H9 (cell line): ENCODE measurements at regions not wholly inside any gene's neighbourhood (a gene's known extent, or its start where the extent isn't known, plus 50 kb on each side); places are given as distances from the start of the nearest gene placed in this dataset.

Experiments used
- DNase-seq: peaks from one replicate; pipeline ENCODE4 v3.0.0-alpha.2; 2017
- H2AFZ ChIP-seq: one replicate; pipeline ENCODE4 v1.6.1; 2013; ENCODE audit warnings: mild to moderate bottlenecking, low read length, control low read depth, moderate library complexity
- H2AK5ac ChIP-seq: 2 replicates; pipeline ENCODE4 v1.6.1; 2013; ENCODE audit warnings: low read length, control low read depth, mixed read lengths; ENCODE audit not compliant: insufficient read length
- H2BK120ac ChIP-seq: one replicate; pipeline ENCODE4 v1.6.1; 2013; ENCODE audit warnings: low read depth, mild to moderate bottlenecking, low read length, control low read depth, inconsistent platforms; ENCODE audit not compliant: poor library complexity, severe bottlenecking
- H2BK12ac ChIP-seq: 2 replicates; pipeline ENCODE4 v1.6.1; 2013; ENCODE audit warnings: low read length, control low read depth, mixed read lengths, low read depth; ENCODE audit not compliant: insufficient read length
- H2BK15ac ChIP-seq: 2 replicates; pipeline ENCODE4 v1.6.1; 2013; ENCODE audit warnings: low read depth, low read length, control low read depth
- H2BK20ac ChIP-seq: one replicate; pipeline ENCODE4 v1.6.1; 2013; ENCODE audit warnings: low read depth, mild to moderate bottlenecking, low read length, control low read depth, inconsistent platforms; ENCODE audit not compliant: poor library complexity, severe bottlenecking
- H2BK5ac ChIP-seq: 2 replicates; pipeline ENCODE4 v1.6.1; 2013; ENCODE audit warnings: low read length, control low read depth, mixed read lengths; ENCODE audit not compliant: insufficient read length
- H3K14ac ChIP-seq: 2 replicates; pipeline ENCODE4 v1.6.1; 2013; ENCODE audit warnings: low read length, control low read depth; ENCODE audit not compliant: insufficient read depth
- H3K18ac ChIP-seq: 2 replicates; pipeline ENCODE4 v1.6.1; 2013; ENCODE audit warnings: low read depth, mild to moderate bottlenecking, mixed read lengths, low read length, control low read depth; ENCODE audit not compliant: insufficient read length
- H3K23ac ChIP-seq: 2 replicates; pipeline ENCODE4 v1.6.1; 2013; ENCODE audit warnings: low read length, control low read depth, mixed read lengths, low read depth; ENCODE audit not compliant: insufficient read length
- H3K23me2 ChIP-seq: 2 replicates; pipeline ENCODE4 v1.6.1; 2013; ENCODE audit warnings: low read depth, mild to moderate bottlenecking, mixed read lengths, low read length, control low read depth; ENCODE audit not compliant: insufficient read length, poor library complexity, severe bottlenecking
- H3K27ac ChIP-seq: 2 replicates; pipeline ENCODE4 v1.5.1; 2013; ENCODE audit warnings: low read length, control low read depth, mixed read lengths, low read depth; ENCODE audit not compliant: insufficient read length
- H3K27me3 ChIP-seq: 2 replicates; pipeline ENCODE4 v1.6.1; 2013; ENCODE audit warnings: low read length, control low read depth, inconsistent platforms; ENCODE audit not compliant: insufficient read depth
- H3K4ac ChIP-seq: 2 replicates; pipeline ENCODE4 v1.6.1; 2013; ENCODE audit warnings: low read depth, mild to moderate bottlenecking, control low read depth, inconsistent platforms, low read length, moderate library complexity
- H3K4me1 ChIP-seq: 2 replicates; pipeline ENCODE4 v1.6.1; 2013; ENCODE audit warnings: low read length, control low read depth, inconsistent platforms; ENCODE audit not compliant: insufficient read depth
- H3K4me2 ChIP-seq: 2 replicates; pipeline ENCODE4 v1.6.1; 2013; ENCODE audit warnings: low read length, control low read depth, mixed read lengths; ENCODE audit not compliant: insufficient read length, insufficient read depth
- H3K56ac ChIP-seq: 2 replicates; pipeline ENCODE4 v1.6.1; 2013; ENCODE audit warnings: low read depth, mild to moderate bottlenecking, mixed read lengths, low read length, control low read depth; ENCODE audit not compliant: insufficient read length
- H3K79me1 ChIP-seq: 2 replicates; pipeline ENCODE4 v1.6.1; 2013; ENCODE audit warnings: low read depth, mild to moderate bottlenecking, moderate library complexity, low read length, control low read depth, inconsistent platforms; ENCODE audit not compliant: insufficient read depth, poor library complexity, severe bottlenecking
- H3K79me2 ChIP-seq: 2 replicates; pipeline ENCODE4 v1.6.1; 2013; ENCODE audit warnings: low read length, control low read depth, inconsistent platforms; ENCODE audit not compliant: insufficient read depth
- H3K9ac ChIP-seq: 2 replicates; pipeline ENCODE4 v1.6.1; 2013; ENCODE audit warnings: low read length, control low read depth, mixed read lengths; ENCODE audit not compliant: insufficient read length; ENCODE audit errors: extremely low read depth
- H3K9me3 ChIP-seq: one replicate; pipeline ENCODE4 v1.6.1; 2013; ENCODE audit warnings: low read depth, low read length, inconsistent platforms; ENCODE audit not compliant: control insufficient read depth
- H3T11ph ChIP-seq: one replicate; pipeline ENCODE4 v1.6.1; 2013; ENCODE audit warnings: mild to moderate bottlenecking, low read length, control low read depth, inconsistent platforms
- H4K20me1 ChIP-seq: one replicate; pipeline ENCODE4 v1.6.1; 2013; ENCODE audit not compliant: control insufficient read depth, insufficient read length, insufficient read depth
- H4K5ac ChIP-seq: 2 replicates; pipeline ENCODE4 v1.6.1; 2013; ENCODE audit warnings: low read depth, mild to moderate bottlenecking, mixed read lengths, low read length, control low read depth; ENCODE audit not compliant: insufficient read length
- H4K8ac ChIP-seq: replicated peaks from 2 replicates; pipeline ENCODE4 v1.6.1; 2013; ENCODE audit warnings: low read length, control low read depth, mixed read lengths, low read depth; ENCODE audit not compliant: insufficient read length
- H4K91ac ChIP-seq: 2 replicates; pipeline ENCODE4 v1.6.1; 2013; ENCODE audit warnings: low read depth, mild to moderate bottlenecking, moderate library complexity, mixed read lengths, low read length, control low read depth; ENCODE audit not compliant: insufficient read length
- H3K27ac Mint-ChIP-seq, 3 experiments: 2 replicates in 2 of 3; 3 replicates in 1 of 3; pipeline ENCODE4 v1.8.0; 2020 to 2021; ENCODE audit warnings: mixed read lengths in 3 of 3, mild to moderate bottlenecking in 1 of 3, moderate library complexity in 1 of 3
- H3K27me3 Mint-ChIP-seq: 2 replicates; pipeline ENCODE4 v1.8.0; 2021; ENCODE audit warnings: low read depth, mild to moderate bottlenecking, moderate library complexity, mixed read lengths
- H3K36me3 Mint-ChIP-seq, 3 experiments: 2 replicates in 2 of 3; 3 replicates in 1 of 3; pipeline ENCODE4 v1.8.0; 2020 to 2021; ENCODE audit warnings: low read depth in 3 of 3, mixed read lengths in 3 of 3; ENCODE audit not compliant: insufficient read depth in 1 of 3
- H3K4me1 Mint-ChIP-seq, 2 experiments: 2 replicates each; pipeline ENCODE4 v1.8.0; 2020; ENCODE audit warnings: mixed read lengths in 2 of 2
- H3K4me3 Mint-ChIP-seq, 2 experiments: 2 replicates in 1 of 2; 3 replicates in 1 of 2; pipeline ENCODE4 v1.8.0; 2020 to 2021; ENCODE audit warnings: mild to moderate bottlenecking in 2 of 2, mixed read lengths in 2 of 2, moderate library complexity in 1 of 2
- H3K9me3 Mint-ChIP-seq, 2 experiments: 2 replicates in 1 of 2; 3 replicates in 1 of 2; pipeline ENCODE4 v1.8.0; 2020; ENCODE audit warnings: mild to moderate bottlenecking in 2 of 2, mixed read lengths in 2 of 2, moderate library complexity in 1 of 2
- WGBS: extraction: QIAGEN DNeasy Blood & Tissue Kit; methylation state at CpG from one replicate; pipeline ENCODE4 v1.1.7; 2013; ENCODE audit warnings: missing lambda C conversion rate, low lambda C conversion rate, mixed read lengths; ENCODE audit not compliant: insufficient read length; ENCODE audit errors: extremely low coverage; 5-methylcytosine and 5-hydroxymethylcytosine counted together
- TF ChIP-seq, protein P1 (sequence below): fragments of 200-600 bp; sonication (generic); conservative IDR thresholded peaks from 3 replicates; pipeline ENCODE4 v1.8.0; 2021; ENCODE audit warnings: antibody characterized with exemption, mild to moderate bottlenecking

DNA sequence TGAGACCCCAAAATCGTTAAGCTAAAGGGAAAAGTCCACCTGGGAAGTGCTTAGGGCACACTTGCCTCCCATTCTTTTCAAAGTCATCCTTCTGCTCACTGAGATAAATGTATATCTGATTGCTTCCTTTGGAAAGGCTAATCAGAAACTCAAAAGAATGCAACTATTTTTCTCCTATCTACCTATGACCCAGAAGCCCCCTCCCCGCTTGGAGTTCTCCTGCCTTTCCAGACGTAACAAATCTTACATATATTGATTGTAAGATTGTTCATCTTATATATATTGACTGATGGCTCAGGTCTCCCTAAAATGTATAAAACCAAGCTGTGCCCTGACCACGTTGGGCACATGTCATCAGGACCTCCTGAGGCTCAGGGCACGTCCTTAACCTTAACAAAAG, 56.8 kb upstream of the ACAN start:
- no peak overlapping the region for H3K14ac ChIP-seq
- no peaks in the 10 kb centered on the region for H3K36me3 Mint-ChIP-seq
- no peaks in the 10 kb centered on the region for H3K27me3 ChIP-seq
- no peak overlapping the region for H2BK15ac ChIP-seq
- no peaks in the 10 kb centered on the region for H3K9me3 ChIP-seq
- H3K79me1 ChIP-seq: no peaks in the 10 kb centered on the region
- H3K9me3 Mint-ChIP-seq: no peaks in the 10 kb centered on the region; a peak in 1 of 5 replicates
- H3T11ph ChIP-seq: no peak overlapping the region
- H4K91ac ChIP-seq: no peak overlapping the region
- TF ChIP-seq, protein P1, sequence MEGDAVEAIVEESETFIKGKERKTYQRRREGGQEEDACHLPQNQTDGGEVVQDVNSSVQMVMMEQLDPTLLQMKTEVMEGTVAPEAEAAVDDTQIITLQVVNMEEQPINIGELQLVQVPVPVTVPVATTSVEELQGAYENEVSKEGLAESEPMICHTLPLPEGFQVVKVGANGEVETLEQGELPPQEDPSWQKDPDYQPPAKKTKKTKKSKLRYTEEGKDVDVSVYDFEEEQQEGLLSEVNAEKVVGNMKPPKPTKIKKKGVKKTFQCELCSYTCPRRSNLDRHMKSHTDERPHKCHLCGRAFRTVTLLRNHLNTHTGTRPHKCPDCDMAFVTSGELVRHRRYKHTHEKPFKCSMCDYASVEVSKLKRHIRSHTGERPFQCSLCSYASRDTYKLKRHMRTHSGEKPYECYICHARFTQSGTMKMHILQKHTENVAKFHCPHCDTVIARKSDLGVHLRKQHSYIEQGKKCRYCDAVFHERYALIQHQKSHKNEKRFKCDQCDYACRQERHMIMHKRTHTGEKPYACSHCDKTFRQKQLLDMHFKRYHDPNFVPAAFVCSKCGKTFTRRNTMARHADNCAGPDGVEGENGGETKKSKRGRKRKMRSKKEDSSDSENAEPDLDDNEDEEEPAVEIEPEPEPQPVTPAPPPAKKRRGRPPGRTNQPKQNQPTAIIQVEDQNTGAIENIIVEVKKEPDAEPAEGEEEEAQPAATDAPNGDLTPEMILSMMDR: no peak
- H3K23me2 ChIP-seq: no peaks in the 10 kb centered on the region
- no peak overlapping the region for H4K8ac ChIP-seq
- H2BK20ac ChIP-seq: no peak overlapping the region
- H3K4me1 Mint-ChIP-seq: peaks cover 7 to 9% of the 10 kb centered on the region in 2 experiments
- peaks cover 16% of the 10 kb centered on the region for H3K27me3 Mint-ChIP-seq
- no peaks in the 10 kb centered on the region for H4K20me1 ChIP-seq
- H4K5ac ChIP-seq: no peak overlapping the region
- no peak overlapping the region for H2BK5ac ChIP-seq
- no peak overlapping the region for H3K27ac ChIP-seq
- no peak overlapping the region for H2AFZ ChIP-seq
- no peak for DNase-seq
- no peaks in the 10 kb centered on the region for H3K79me2 ChIP-seq
- H3K4me3 Mint-ChIP-seq: no peak overlapping the region
- H3K4me1 ChIP-seq: peaks cover 4% of the 10 kb centered on the region; the same call in 1 of the 2 replicates
- H2BK12ac ChIP-seq: no peak overlapping the region
- H3K4ac ChIP-seq: no peak overlapping the region
- no CpG with 5 or more reads among the region's 5 CpGs for WGBS
- no peak overlapping the region for H2AK5ac ChIP-seq
- no peak overlapping the region for H2BK120ac ChIP-seq
- no peak overlapping the region for H3K9ac ChIP-seq
- no peak overlapping the region for H3K23ac ChIP-seq
- no peak overlapping the region for H3K27ac Mint-ChIP-seq
- no peak overlapping the region for H3K18ac ChIP-seq
- no peak overlapping the region for H3K56ac ChIP-seq
- H3K4me2 ChIP-seq: no peak overlapping the region
